MCF 10A (cell line): ENCODE measurements at regions not wholly inside any gene's neighbourhood (a gene's known extent, or its start where the extent isn't known, plus 50 kb on each side); places are given as distances from the start of the nearest gene placed in this dataset.

Experiments
- BruUV-seq: library from RNA; stranded (reverse); fragments of 400-500 nt; replicated peaks from 2 replicates; lab custom pipeline; 2021; lab: Mats Ljungman, UMichigan
- CTCF ChIA-PET: fragments of 300-600 bp; sonication (Branson Sonifier 250); formaldehyde crosslinking; extraction: SDS; loops from one replicate; lab custom pipeline; 2021; ENCODE audit warnings: antibody characterized with exemption, inconsistent platforms; lab: Yijun Ruan, JAX
- POLR2A ChIA-PET: fragments of 300-600, 350-650 bp; sonication (Branson Sonifier 250); formaldehyde crosslinking; extraction: SDS; loops from one replicate; lab custom pipeline; 2020; ENCODE audit warnings: antibody characterized with exemption, inconsistent platforms; lab: Yijun Ruan, JAX
- DNase-seq: peaks from one replicate; pipeline ENCODE4 v3.0.0-alpha.2; 2018; ENCODE audit not compliant: unreplicated experiment
- H3K27ac Mint-ChIP-seq: one replicate; pipeline ENCODE4 v1.8.0; 2022; ENCODE audit warnings: mild to moderate bottlenecking, low read depth, mixed read lengths; ENCODE audit not compliant: unreplicated experiment
- H3K27me3 Mint-ChIP-seq: one replicate; pipeline ENCODE4 v1.8.0; 2022; ENCODE audit warnings: mixed read lengths; ENCODE audit not compliant: insufficient read depth, unreplicated experiment
- H3K36me3 Mint-ChIP-seq: one replicate; pipeline ENCODE4 v1.8.0; 2022; ENCODE audit warnings: mild to moderate bottlenecking, moderate library complexity, mixed read lengths; ENCODE audit not compliant: insufficient read depth, unreplicated experiment
- H3K4me1 Mint-ChIP-seq: one replicate; pipeline ENCODE4 v1.8.0; 2022; ENCODE audit warnings: mixed read lengths; ENCODE audit not compliant: insufficient read depth, unreplicated experiment
- H3K4me3 Mint-ChIP-seq: one replicate; pipeline ENCODE4 v1.8.0; 2022; ENCODE audit warnings: mild to moderate bottlenecking, moderate library complexity, mixed read lengths; ENCODE audit not compliant: unreplicated experiment
- H3K9me3 Mint-ChIP-seq: one replicate; pipeline ENCODE4 v1.8.0; 2022; ENCODE audit warnings: mixed read lengths; ENCODE audit not compliant: unreplicated experiment
- intact Hi-C: fragments of 100-400 bp; cut with micrococcal nuclease; formaldehyde crosslinking; loops from 2 replicates; pipeline ENCODE4 v1.14.1; 2022
- TF ChIP-seq, protein P1 (sequence below): fragments of 200-600 bp; IDR thresholded peaks from one replicate; pipeline ENCODE4 v1.8.0; 2022; ENCODE audit warnings: antibody characterized with exemption, mild to moderate bottlenecking; ENCODE audit not compliant: unreplicated experiment

DNA sequence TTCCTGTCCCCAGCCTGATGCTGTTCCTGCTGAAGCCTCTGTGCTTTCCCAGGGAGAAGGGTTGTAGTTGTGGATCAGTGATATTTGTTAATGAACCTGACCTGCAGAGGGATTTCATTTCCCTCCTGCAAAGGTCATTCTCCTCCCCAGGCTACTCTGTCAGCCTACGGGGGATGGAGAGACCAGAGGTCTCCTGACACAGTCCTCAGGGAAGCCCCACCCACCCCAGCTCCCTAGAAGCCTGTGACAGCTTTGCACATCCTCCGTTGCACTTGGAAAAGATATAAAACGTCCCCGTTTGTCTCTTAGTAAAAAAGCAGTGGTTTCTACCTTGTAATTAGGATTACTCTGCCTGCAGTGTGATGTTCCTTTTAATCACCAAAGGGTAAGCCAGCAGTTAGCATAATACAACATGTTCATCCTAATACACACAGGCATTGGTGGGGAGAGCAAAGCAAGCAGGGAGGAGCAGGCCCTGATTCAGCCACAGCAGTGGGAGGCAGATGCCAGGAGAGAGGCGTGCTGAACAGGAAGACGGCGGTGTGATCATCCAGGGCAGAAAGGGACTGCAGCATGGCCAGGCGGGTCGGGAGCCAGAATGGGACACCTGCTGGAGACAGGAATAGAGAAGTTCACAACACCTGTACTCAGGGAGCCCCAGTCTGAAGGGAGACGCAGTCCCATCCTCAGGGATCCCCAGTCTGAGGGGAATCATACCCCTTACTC lies 293.5 kb downstream of the LRFN2 start:
- intact Hi-C loops: no loop called here
- CTCF ChIA-PET: no interaction called here
- BruUV-seq: no TSS peak

DNA sequence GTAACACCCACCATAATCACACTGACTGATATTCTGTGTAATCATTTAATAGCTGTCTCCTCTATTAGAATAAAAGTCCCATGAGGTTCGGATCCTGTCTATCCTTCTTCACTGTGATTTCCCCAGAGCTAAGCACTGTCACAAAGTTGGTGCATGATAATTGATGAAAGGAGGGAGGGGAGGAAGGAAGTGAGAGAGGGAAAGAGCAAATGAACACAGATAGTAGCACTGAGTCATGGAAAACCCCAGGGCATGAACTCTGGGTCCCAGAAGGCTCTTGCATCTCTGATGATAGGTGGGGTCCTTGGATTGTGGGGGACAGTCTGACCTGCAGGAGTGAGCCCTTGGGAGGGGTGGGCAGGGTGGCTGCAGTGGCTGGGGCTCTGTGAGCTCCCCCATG lies 294.1 kb downstream of the LRFN2 start:
- H3K4me1 Mint-ChIP-seq: no peaks in the 10 kb centered on the region

More for the DNA sequence above, 293.5 kb downstream of the LRFN2 start:
- no peaks in the 10 kb centered on the region for H3K36me3 Mint-ChIP-seq
- POLR2A ChIA-PET: no interaction called here
- no peak overlapping the region for H3K27ac Mint-ChIP-seq
- no peak for DNase-seq
- no peaks in the 10 kb centered on the region for H3K27me3 Mint-ChIP-seq
- TF ChIP-seq, protein P1, sequence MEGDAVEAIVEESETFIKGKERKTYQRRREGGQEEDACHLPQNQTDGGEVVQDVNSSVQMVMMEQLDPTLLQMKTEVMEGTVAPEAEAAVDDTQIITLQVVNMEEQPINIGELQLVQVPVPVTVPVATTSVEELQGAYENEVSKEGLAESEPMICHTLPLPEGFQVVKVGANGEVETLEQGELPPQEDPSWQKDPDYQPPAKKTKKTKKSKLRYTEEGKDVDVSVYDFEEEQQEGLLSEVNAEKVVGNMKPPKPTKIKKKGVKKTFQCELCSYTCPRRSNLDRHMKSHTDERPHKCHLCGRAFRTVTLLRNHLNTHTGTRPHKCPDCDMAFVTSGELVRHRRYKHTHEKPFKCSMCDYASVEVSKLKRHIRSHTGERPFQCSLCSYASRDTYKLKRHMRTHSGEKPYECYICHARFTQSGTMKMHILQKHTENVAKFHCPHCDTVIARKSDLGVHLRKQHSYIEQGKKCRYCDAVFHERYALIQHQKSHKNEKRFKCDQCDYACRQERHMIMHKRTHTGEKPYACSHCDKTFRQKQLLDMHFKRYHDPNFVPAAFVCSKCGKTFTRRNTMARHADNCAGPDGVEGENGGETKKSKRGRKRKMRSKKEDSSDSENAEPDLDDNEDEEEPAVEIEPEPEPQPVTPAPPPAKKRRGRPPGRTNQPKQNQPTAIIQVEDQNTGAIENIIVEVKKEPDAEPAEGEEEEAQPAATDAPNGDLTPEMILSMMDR: no peak
- H3K4me3 Mint-ChIP-seq: no peak overlapping the region
- peaks cover 34% of the 10 kb centered on the region for H3K9me3 Mint-ChIP-seq
- no peaks in the 10 kb centered on the region for H3K4me1 Mint-ChIP-seq

DNA sequence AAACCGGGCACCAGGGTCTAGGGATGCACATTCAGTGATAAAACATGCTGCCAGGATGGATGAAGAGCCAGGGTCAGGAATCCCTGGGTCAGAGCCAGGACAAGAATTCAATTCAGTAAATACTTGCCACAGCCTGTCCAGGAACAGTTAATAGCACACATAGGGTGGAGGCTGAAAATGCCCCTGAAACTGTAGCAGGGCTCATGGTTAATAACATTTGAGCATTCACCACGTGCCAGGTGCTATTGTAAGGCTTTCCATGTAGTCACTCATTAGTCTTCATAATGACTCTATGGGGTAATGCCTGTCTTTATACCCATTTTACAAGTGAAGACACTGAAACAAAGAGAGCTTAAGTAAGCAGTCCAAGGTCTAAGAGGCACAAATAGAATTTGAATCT lies 296.3 kb downstream of the LRFN2 start:
- no peak overlapping the region for H3K27ac Mint-ChIP-seq
- TF ChIP-seq, protein P1: no peak
- H3K4me3 Mint-ChIP-seq: no peak overlapping the region
- no peaks in the 10 kb centered on the region for H3K36me3 Mint-ChIP-seq
- ChIA-PET POLR2A (no interaction called here), CTCF (interaction anchor here (1.0 kb wide), 1 partner anchor 17 kb away, joined by 3 read pairs; no protein-coding TSS in a partner anchor)
- peaks cover 24% of the 10 kb centered on the region for H3K9me3 Mint-ChIP-seq
- no peak for DNase-seq
- no peaks in the 10 kb centered on the region for H3K27me3 Mint-ChIP-seq
- no TSS peak for BruUV-seq
- intact Hi-C loops: no loop called here
- H3K4me1 Mint-ChIP-seq: no peaks in the 10 kb centered on the region

More for the DNA sequence above, 294.1 kb downstream of the LRFN2 start:
- TF ChIP-seq, protein P1: no peak
- CTCF ChIA-PET: interaction anchor here (0.7 kb wide), 1 partner anchor 256 kb away, joined by 4 read pairs; no protein-coding TSS in a partner anchor
- DNase-seq: no peak
- Mint-ChIP-seq H3K36me3 (no peaks in the 10 kb centered on the region), H3K9me3 (peaks cover 31% of the 10 kb centered on the region), H3K27me3 (no peaks in the 10 kb centered on the region), H3K27ac (no peak overlapping the region), H3K4me3 (no peak overlapping the region)
- BruUV-seq: no TSS peak
- POLR2A ChIA-PET: no interaction called here
- intact Hi-C loops: no loop called here

DNA sequence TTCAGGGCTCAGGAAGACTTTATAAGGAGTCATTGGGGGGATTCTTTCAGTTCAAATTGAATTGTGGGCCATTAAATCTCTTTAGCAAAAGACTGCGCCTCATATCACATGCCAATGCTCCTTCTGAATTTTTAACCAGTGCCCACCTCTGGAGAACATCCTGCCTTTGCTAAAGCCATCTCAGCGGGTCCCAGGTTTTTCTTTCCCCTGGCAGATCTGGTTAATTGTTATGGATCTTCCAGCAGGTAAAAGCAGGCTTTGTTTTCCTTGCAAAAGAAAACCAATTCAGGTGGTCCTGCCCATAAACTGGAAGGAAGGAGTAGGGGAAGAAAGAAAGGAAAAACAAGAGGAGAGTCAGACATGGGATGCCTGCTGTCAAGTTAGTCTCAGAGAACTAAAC lies 298.2 kb downstream of the LRFN2 start:
- intact Hi-C loops: no loop called here
- POLR2A ChIA-PET: no interaction called here
- BruUV-seq: no TSS peak
- Mint-ChIP-seq H3K4me3 (no peak overlapping the region), H3K36me3 (no peaks in the 10 kb centered on the region), H3K27ac (no peak overlapping the region), H3K9me3 (peaks cover 30% of the 10 kb centered on the region), H3K27me3 (no peaks in the 10 kb centered on the region), H3K4me1 (no peaks in the 10 kb centered on the region)
- CTCF ChIA-PET: no interaction called here
- TF ChIP-seq, protein P1: no peak
- DNase-seq: no peak
